ENCODE measurements at regions not wholly inside any gene's neighbourhood (a gene's known extent, or its start where the extent isn't known, plus 50 kb on each side); places are given as distances from the start of the nearest gene placed in this dataset.
A peak's percentile ranks its signal among the peaks of the same experiment; 100 is the strongest.

GRCh38 chr17:12287953-12288352 is 267.3 kb downstream of the MAP2K4 start:
- TF ChIP-seq EZH2phosphoT487 (IDR thresholded peaks at IDR 0.05), result no peak
- no peak for TF ChIP-seq EZH2 (IDR thresholded peaks at IDR 0.05)
- no peak for TF ChIP-seq CTCF (IDR thresholded peaks at IDR 0.05)
- Histone ChIP-seq H3K4me2 (no peak overlapping the region), H3K27me3 (no peaks in the 10 kb centered on the region), H4K20me1 (ENCODE audit: low read depth) (no peaks in the 10 kb centered on the region), H3K4me1 (no peaks in the 10 kb centered on the region), H3K9me3 (ENCODE audit: low read depth) (no peaks in the 10 kb centered on the region), H3K79me2 (ENCODE audit: low read depth) (no peaks in the 10 kb centered on the region), H3K4me3 (no peak overlapping the region), H2AFZ (replicated peaks) (no peak overlapping the region), H3K27ac (no peak overlapping the region), H3K36me3 (no peaks in the 10 kb centered on the region), H3F3A (ENCODE audit: low read depth) (no peaks in the 10 kb centered on the region), H3K9ac (no peak overlapping the region)
- Mint-ChIP-seq H3K27ac (no peak overlapping the region), H3K4me1 (no peaks in the 10 kb centered on the region), H3K36me3 (no peaks in the 10 kb centered on the region), H3K4me3 (no peak overlapping the region), H3K27me3 (ENCODE audit: insufficient read depth, low read depth) (no peaks in the 10 kb centered on the region), H3K9me3 (no peaks in the 10 kb centered on the region)
- no peak for DNase-seq (ENCODE audit: low spot score)

GRCh38 chr17:12290207-12290606 is 269.5 kb downstream of the MAP2K4 start:
- Mint-ChIP-seq H3K36me3 (no peaks in the 10 kb centered on the region), H3K4me3 (no peak overlapping the region), H3K9me3 (no peaks in the 10 kb centered on the region), H3K27ac (no peak overlapping the region), H3K27me3 (ENCODE audit: insufficient read depth, low read depth) (no peaks in the 10 kb centered on the region), H3K4me1 (peaks cover 10% of the 10 kb centered on the region)
- H3K4me2 ChIP-seq, result no peak overlapping the region
- H3F3A ChIP-seq (ENCODE audit: low read depth), result no peaks in the 10 kb centered on the region
- H3K27ac ChIP-seq, result no peak overlapping the region
- no peaks in the 10 kb centered on the region for H3K27me3 ChIP-seq
- no peak overlapping the region for H3K9ac ChIP-seq
- H3K79me2 ChIP-seq (ENCODE audit: low read depth), result no peaks in the 10 kb centered on the region
- no peaks in the 10 kb centered on the region for H3K4me1 ChIP-seq
- no peak for DNase-seq (ENCODE audit: low spot score)
- H2AFZ ChIP-seq (replicated peaks), result no peak overlapping the region
- H3K9me3 ChIP-seq (ENCODE audit: low read depth), result no peaks in the 10 kb centered on the region
- TF ChIP-seq CTCF (IDR thresholded peaks at IDR 0.05) (no peak), EZH2phosphoT487 (IDR thresholded peaks at IDR 0.05) (no peak), EZH2 (IDR thresholded peaks at IDR 0.05) (no peak)
- H3K36me3 ChIP-seq, result no peaks in the 10 kb centered on the region
- no peaks in the 10 kb centered on the region for H4K20me1 ChIP-seq (ENCODE audit: low read depth)
- H3K4me3 ChIP-seq, result no peak overlapping the region

GRCh38 chr17:12296209-12296625 is 275.5 kb downstream of the MAP2K4 start:
- Histone ChIP-seq H3K4me1 (peaks cover 12% of the 10 kb centered on the region), H3K9ac (no peak overlapping the region), H3F3A (ENCODE audit: low read depth) (peaks cover 7% of the 10 kb centered on the region), H3K79me2 (ENCODE audit: low read depth) (no peaks in the 10 kb centered on the region), H3K27ac (no peak overlapping the region), H3K27me3 (no peaks in the 10 kb centered on the region), H3K36me3 (no peaks in the 10 kb centered on the region), H3K9me3 (ENCODE audit: low read depth) (no peaks in the 10 kb centered on the region), H4K20me1 (ENCODE audit: low read depth) (no peaks in the 10 kb centered on the region), H3K4me3 (no peak overlapping the region), H2AFZ (replicated peaks) (no peak overlapping the region), H3K4me2 (peak overlapping the region; percentile 38)
- Mint-ChIP-seq H3K36me3 (no peaks in the 10 kb centered on the region), H3K27ac (peak overlapping the region; percentile 38), H3K4me3 (peak overlapping the region; percentile 50), H3K9me3 (no peaks in the 10 kb centered on the region), H3K4me1 (peaks cover 32% of the 10 kb centered on the region), H3K27me3 (ENCODE audit: insufficient read depth, low read depth) (peaks cover 3% of the 10 kb centered on the region)
- DNase-seq (ENCODE audit: low spot score), result peak; percentile 50
- TF ChIP-seq EZH2 (IDR thresholded peaks at IDR 0.05) (no peak), CTCF (IDR thresholded peaks at IDR 0.05) (no peak), EZH2phosphoT487 (IDR thresholded peaks at IDR 0.05) (no peak)

All from neural progenitor cell (in vitro differentiated cells).